ENCODE measurements at regions not wholly inside any gene's neighbourhood (a gene's known extent, or its start where the extent isn't known, plus 50 kb on each side); places are given as distances from the start of the nearest gene placed in this dataset.

- ATAC-seq, result no peak
- H3K4me1 ChIP-seq, result no peaks in the 10 kb centered on the region
- intact Hi-C loops (cut with DNase I), result no loop called here
- H3K27me3 ChIP-seq, result no peaks in the 10 kb centered on the region
- no peak for TF ChIP-seq CTCF (IDR thresholded peaks at IDR 0.05)
- no peaks in the 10 kb centered on the region for H3K36me3 ChIP-seq
- no peaks in the 10 kb centered on the region for H3K9me3 ChIP-seq
- DNase-seq, result no peak
- H3K27ac ChIP-seq, result no peak overlapping the region
- no peak overlapping the region for H3K4me3 ChIP-seq
Measured at GRCh38 chr2:145835665-145836064, 1315.7 kb upstream of the ZEB2 start.

GRCh38 chr2:145832681-145833080, 1312.8 kb upstream of the ZEB2 start:
- no peaks in the 10 kb centered on the region for H3K36me3 ChIP-seq
- TF ChIP-seq CTCF (IDR thresholded peaks at IDR 0.05), result no peak
- no peak for ATAC-seq
- no peak overlapping the region for H3K4me3 ChIP-seq
- H3K27ac ChIP-seq, result no peak overlapping the region
- H3K4me1 ChIP-seq, result no peaks in the 10 kb centered on the region
- no peak for DNase-seq
- intact Hi-C loops (cut with DNase I), result no loop called here
- no peaks in the 10 kb centered on the region for H3K27me3 ChIP-seq
- H3K9me3 ChIP-seq, result no peaks in the 10 kb centered on the region

GRCh38 chr2:145829931-145830330, 1310.0 kb upstream of the ZEB2 start:
- Histone ChIP-seq H3K27me3 (no peaks in the 10 kb centered on the region), H3K36me3 (no peaks in the 10 kb centered on the region), H3K9me3 (no peaks in the 10 kb centered on the region), H3K4me3 (no peak overlapping the region), H3K27ac (no peak overlapping the region), H3K4me1 (no peaks in the 10 kb centered on the region)
- ATAC-seq, result no peak
- TF ChIP-seq CTCF (IDR thresholded peaks at IDR 0.05), result no peak
- intact Hi-C loops (cut with DNase I), result no loop called here
- DNase-seq, result no peak

GRCh38 chr2:145827235-145827634, 1307.3 kb upstream of the ZEB2 start:
- TF ChIP-seq CTCF (IDR thresholded peaks at IDR 0.05), result no peak
- Histone ChIP-seq H3K36me3 (no peaks in the 10 kb centered on the region), H3K27ac (no peak overlapping the region), H3K4me3 (no peak overlapping the region), H3K27me3 (no peaks in the 10 kb centered on the region), H3K9me3 (no peaks in the 10 kb centered on the region), H3K4me1 (no peaks in the 10 kb centered on the region)
- no peak for ATAC-seq
- no peak for DNase-seq
- intact Hi-C loops (cut with DNase I), result no loop called here

- no peak for TF ChIP-seq CTCF (IDR thresholded peaks at IDR 0.05)
- H3K27me3 ChIP-seq, result no peaks in the 10 kb centered on the region
- no peaks in the 10 kb centered on the region for H3K4me1 ChIP-seq
- no peaks in the 10 kb centered on the region for H3K9me3 ChIP-seq
- no peaks in the 10 kb centered on the region for H3K36me3 ChIP-seq
- DNase-seq (no peak), ATAC-seq (no peak)
- H3K27ac ChIP-seq, result no peak overlapping the region
- no peak overlapping the region for H3K4me3 ChIP-seq
- intact Hi-C loops (cut with DNase I), result no loop called here
Measured at GRCh38 chr2:145824384-145824783, 1304.5 kb upstream of the ZEB2 start.

- TF ChIP-seq CTCF (IDR thresholded peaks at IDR 0.05), result no peak
- Histone ChIP-seq H3K4me1 (no peaks in the 10 kb centered on the region), H3K27ac (no peak overlapping the region), H3K36me3 (no peaks in the 10 kb centered on the region), H3K4me3 (no peak overlapping the region), H3K9me3 (no peaks in the 10 kb centered on the region), H3K27me3 (no peaks in the 10 kb centered on the region)
- intact Hi-C loops (cut with DNase I), result no loop called here
- no peak for ATAC-seq
- no peak for DNase-seq
Measured at GRCh38 chr2:145822892-145823534, 1303.1 kb upstream of the ZEB2 start.
